ENCODE measurements at regions not wholly inside any gene's neighbourhood (a gene's known extent, or its start where the extent isn't known, plus 50 kb on each side); places are given as distances from the start of the nearest gene placed in this dataset.

- TF ChIP-seq, protein P1, sequence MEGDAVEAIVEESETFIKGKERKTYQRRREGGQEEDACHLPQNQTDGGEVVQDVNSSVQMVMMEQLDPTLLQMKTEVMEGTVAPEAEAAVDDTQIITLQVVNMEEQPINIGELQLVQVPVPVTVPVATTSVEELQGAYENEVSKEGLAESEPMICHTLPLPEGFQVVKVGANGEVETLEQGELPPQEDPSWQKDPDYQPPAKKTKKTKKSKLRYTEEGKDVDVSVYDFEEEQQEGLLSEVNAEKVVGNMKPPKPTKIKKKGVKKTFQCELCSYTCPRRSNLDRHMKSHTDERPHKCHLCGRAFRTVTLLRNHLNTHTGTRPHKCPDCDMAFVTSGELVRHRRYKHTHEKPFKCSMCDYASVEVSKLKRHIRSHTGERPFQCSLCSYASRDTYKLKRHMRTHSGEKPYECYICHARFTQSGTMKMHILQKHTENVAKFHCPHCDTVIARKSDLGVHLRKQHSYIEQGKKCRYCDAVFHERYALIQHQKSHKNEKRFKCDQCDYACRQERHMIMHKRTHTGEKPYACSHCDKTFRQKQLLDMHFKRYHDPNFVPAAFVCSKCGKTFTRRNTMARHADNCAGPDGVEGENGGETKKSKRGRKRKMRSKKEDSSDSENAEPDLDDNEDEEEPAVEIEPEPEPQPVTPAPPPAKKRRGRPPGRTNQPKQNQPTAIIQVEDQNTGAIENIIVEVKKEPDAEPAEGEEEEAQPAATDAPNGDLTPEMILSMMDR (IDR thresholded peaks at IDR 0.05): no peak
- no CpG with 5 or more reads among the region's 2 CpGs for WGBS (ENCODE audit: insufficient coverage)
These were observed 204.4 kb downstream of the SAMD5 start for GRCh38 chr6:147712841-147713240.

GRCh38 chr6:147715035-147715434 lies 206.5 kb downstream of the SAMD5 start:
- no peaks in the 10 kb centered on the region for H4K20me1 ChIP-seq (ENCODE audit: insufficient read depth, low read length)
- no peak overlapping the region for H2AFZ ChIP-seq (ENCODE audit: insufficient read depth, low read depth, low read length, poor library complexity, severe bottlenecking)
- no peaks in the 10 kb centered on the region for H3K36me3 ChIP-seq (replicated peaks in 1 of 2; ENCODE audit: control insufficient read depth in 1 of 2, insufficient read depth in 2 of 2, low read length in 2 of 2)
- WGBS (ENCODE audit: insufficient coverage): 82% methylated on average over 5 of the region's 5 CpGs
- no peak overlapping the region for H3K9ac ChIP-seq (ENCODE audit: insufficient read depth, low read length, poor library complexity, severe bottlenecking)
- Mint-ChIP-seq H3K36me3 (no peaks in the 10 kb centered on the region), H3K4me1 (no peaks in the 10 kb centered on the region), H3K9me3 (peaks cover 0 to 16% (median 5%) of the 10 kb centered on the region in 7 donors), H3K27ac (no peak overlapping the region), H3K4me3 (no peak overlapping the region), H3K27me3 (ENCODE audit: low read depth in 3 of 3) (peaks cover 0 to 2% (median 0%) of the 10 kb centered on the region in 3 donors)
- H3K4me1 ChIP-seq (ENCODE audit: control insufficient read depth in 1 of 2, insufficient read depth in 2 of 2, low read length in 2 of 2): no peaks in the 10 kb centered on the region
- no peaks in the 10 kb centered on the region for H3K79me2 ChIP-seq (ENCODE audit: insufficient read depth, low read length)
- no peak overlapping the region for H3K4me3 ChIP-seq (replicated peaks in 1 of 3; ENCODE audit: low read depth in 2 of 3, low read length in 3 of 3)
- TF ChIP-seq, protein P1 (IDR thresholded peaks at IDR 0.05): no peak
- peaks cover 0 to 2% of the 10 kb centered on the region in 2 donors for H3K9me3 ChIP-seq (replicated peaks in 1 of 2; ENCODE audit: control insufficient read depth in 1 of 2, insufficient read depth in 1 of 2, low read length in 2 of 2)
- no peak overlapping the region for H3K27ac ChIP-seq (ENCODE audit: low read depth in 1 of 2, low read length in 2 of 2)
- no peak for DNase-seq
- intact Hi-C loops (cut with micrococcal nuclease): no loop called here
- no peak overlapping the region for H3K4me2 ChIP-seq (replicated peaks; ENCODE audit: extremely low read depth, low read length, poor library complexity, severe bottlenecking)
- H3K27me3 ChIP-seq (ENCODE audit: control insufficient read depth in 2 of 2, insufficient read depth in 2 of 2, low read length in 2 of 2): no peaks in the 10 kb centered on the region

More at GRCh38 chr6:147712841-147713240, 204.4 kb downstream of the SAMD5 start:
- H3K9me3 ChIP-seq (replicated peaks in 1 of 2; ENCODE audit: control insufficient read depth in 1 of 2, insufficient read depth in 1 of 2, low read length in 2 of 2): peaks cover 0 to 2% of the 10 kb centered on the region in 2 donors
- no peaks in the 10 kb centered on the region for H3K4me1 ChIP-seq (ENCODE audit: control insufficient read depth in 1 of 2, insufficient read depth in 2 of 2, low read length in 2 of 2)
- no peak overlapping the region for H3K4me3 Mint-ChIP-seq
- peaks cover 0 to 2% (median 0%) of the 10 kb centered on the region in 3 donors for H3K27me3 Mint-ChIP-seq (ENCODE audit: low read depth in 3 of 3)
- no peak overlapping the region for H2AFZ ChIP-seq (ENCODE audit: insufficient read depth, low read depth, low read length, poor library complexity, severe bottlenecking)
- no peaks in the 10 kb centered on the region for H3K79me2 ChIP-seq (ENCODE audit: insufficient read depth, low read length)
- no peaks in the 10 kb centered on the region for H3K4me1 Mint-ChIP-seq
- H3K9me3 Mint-ChIP-seq: peaks cover 0 to 18% (median 5%) of the 10 kb centered on the region in 7 donors
- no peaks in the 10 kb centered on the region for H3K36me3 ChIP-seq (replicated peaks in 1 of 2; ENCODE audit: control insufficient read depth in 1 of 2, insufficient read depth in 2 of 2, low read length in 2 of 2)
- no peak overlapping the region for H3K27ac Mint-ChIP-seq
- no peak overlapping the region for H3K4me2 ChIP-seq (replicated peaks; ENCODE audit: extremely low read depth, low read length, poor library complexity, severe bottlenecking)
- intact Hi-C loops (cut with micrococcal nuclease): no loop called here
- H3K36me3 Mint-ChIP-seq: no peaks in the 10 kb centered on the region
- H3K27ac ChIP-seq (ENCODE audit: low read depth in 1 of 2, low read length in 2 of 2): no peak overlapping the region
- H4K20me1 ChIP-seq (ENCODE audit: insufficient read depth, low read length): no peaks in the 10 kb centered on the region
- no peak overlapping the region for H3K9ac ChIP-seq (ENCODE audit: insufficient read depth, low read length, poor library complexity, severe bottlenecking)
- DNase-seq: no peak
- H3K27me3 ChIP-seq (ENCODE audit: control insufficient read depth in 2 of 2, insufficient read depth in 2 of 2, low read length in 2 of 2): no peaks in the 10 kb centered on the region
- H3K4me3 ChIP-seq (replicated peaks in 1 of 3; ENCODE audit: low read depth in 2 of 3, low read length in 3 of 3): no peak overlapping the region
